H9 (cell line): ENCODE measurements at regions not wholly inside any gene's neighbourhood (a gene's known extent, or its start where the extent isn't known, plus 50 kb on each side); places are given as distances from the start of the nearest gene placed in this dataset.

Source experiments
- DNase-seq: peaks from one replicate; pipeline ENCODE4 v3.0.0-alpha.2; 2017
- H2AFZ ChIP-seq: one replicate; pipeline ENCODE4 v1.6.1; 2013; ENCODE audit warnings: mild to moderate bottlenecking, low read length, control low read depth, moderate library complexity
- H2AK5ac ChIP-seq: 2 replicates; pipeline ENCODE4 v1.6.1; 2013; ENCODE audit warnings: low read length, control low read depth, mixed read lengths; ENCODE audit not compliant: insufficient read length
- H2BK120ac ChIP-seq: one replicate; pipeline ENCODE4 v1.6.1; 2013; ENCODE audit warnings: low read depth, mild to moderate bottlenecking, low read length, control low read depth, inconsistent platforms; ENCODE audit not compliant: poor library complexity, severe bottlenecking
- H2BK12ac ChIP-seq: 2 replicates; pipeline ENCODE4 v1.6.1; 2013; ENCODE audit warnings: low read length, control low read depth, mixed read lengths, low read depth; ENCODE audit not compliant: insufficient read length
- H2BK15ac ChIP-seq: 2 replicates; pipeline ENCODE4 v1.6.1; 2013; ENCODE audit warnings: low read depth, low read length, control low read depth
- H2BK20ac ChIP-seq: one replicate; pipeline ENCODE4 v1.6.1; 2013; ENCODE audit warnings: low read depth, mild to moderate bottlenecking, low read length, control low read depth, inconsistent platforms; ENCODE audit not compliant: poor library complexity, severe bottlenecking
- H2BK5ac ChIP-seq: 2 replicates; pipeline ENCODE4 v1.6.1; 2013; ENCODE audit warnings: low read length, control low read depth, mixed read lengths; ENCODE audit not compliant: insufficient read length
- H3K14ac ChIP-seq: 2 replicates; pipeline ENCODE4 v1.6.1; 2013; ENCODE audit warnings: low read length, control low read depth; ENCODE audit not compliant: insufficient read depth
- H3K18ac ChIP-seq: 2 replicates; pipeline ENCODE4 v1.6.1; 2013; ENCODE audit warnings: low read depth, mild to moderate bottlenecking, mixed read lengths, low read length, control low read depth; ENCODE audit not compliant: insufficient read length
- H3K23ac ChIP-seq: 2 replicates; pipeline ENCODE4 v1.6.1; 2013; ENCODE audit warnings: low read length, control low read depth, mixed read lengths, low read depth; ENCODE audit not compliant: insufficient read length
- H3K23me2 ChIP-seq: 2 replicates; pipeline ENCODE4 v1.6.1; 2013; ENCODE audit warnings: low read depth, mild to moderate bottlenecking, mixed read lengths, low read length, control low read depth; ENCODE audit not compliant: insufficient read length, poor library complexity, severe bottlenecking
- H3K27ac ChIP-seq: 2 replicates; pipeline ENCODE4 v1.5.1; 2013; ENCODE audit warnings: low read length, control low read depth, mixed read lengths, low read depth; ENCODE audit not compliant: insufficient read length
- H3K27me3 ChIP-seq: 2 replicates; pipeline ENCODE4 v1.6.1; 2013; ENCODE audit warnings: low read length, control low read depth, inconsistent platforms; ENCODE audit not compliant: insufficient read depth
- H3K4ac ChIP-seq: 2 replicates; pipeline ENCODE4 v1.6.1; 2013; ENCODE audit warnings: low read depth, mild to moderate bottlenecking, control low read depth, inconsistent platforms, low read length, moderate library complexity
- H3K4me1 ChIP-seq: 2 replicates; pipeline ENCODE4 v1.6.1; 2013; ENCODE audit warnings: low read length, control low read depth, inconsistent platforms; ENCODE audit not compliant: insufficient read depth
- H3K4me2 ChIP-seq: 2 replicates; pipeline ENCODE4 v1.6.1; 2013; ENCODE audit warnings: low read length, control low read depth, mixed read lengths; ENCODE audit not compliant: insufficient read length, insufficient read depth
- H3K56ac ChIP-seq: 2 replicates; pipeline ENCODE4 v1.6.1; 2013; ENCODE audit warnings: low read depth, mild to moderate bottlenecking, mixed read lengths, low read length, control low read depth; ENCODE audit not compliant: insufficient read length
- H3K79me1 ChIP-seq: 2 replicates; pipeline ENCODE4 v1.6.1; 2013; ENCODE audit warnings: low read depth, mild to moderate bottlenecking, moderate library complexity, low read length, control low read depth, inconsistent platforms; ENCODE audit not compliant: insufficient read depth, poor library complexity, severe bottlenecking
- H3K79me2 ChIP-seq: 2 replicates; pipeline ENCODE4 v1.6.1; 2013; ENCODE audit warnings: low read length, control low read depth, inconsistent platforms; ENCODE audit not compliant: insufficient read depth
- H3K9ac ChIP-seq: 2 replicates; pipeline ENCODE4 v1.6.1; 2013; ENCODE audit warnings: low read length, control low read depth, mixed read lengths; ENCODE audit not compliant: insufficient read length; ENCODE audit errors: extremely low read depth
- H3K9me3 ChIP-seq: one replicate; pipeline ENCODE4 v1.6.1; 2013; ENCODE audit warnings: low read depth, low read length, inconsistent platforms; ENCODE audit not compliant: control insufficient read depth
- H3T11ph ChIP-seq: one replicate; pipeline ENCODE4 v1.6.1; 2013; ENCODE audit warnings: mild to moderate bottlenecking, low read length, control low read depth, inconsistent platforms
- H4K20me1 ChIP-seq: one replicate; pipeline ENCODE4 v1.6.1; 2013; ENCODE audit not compliant: control insufficient read depth, insufficient read length, insufficient read depth
- H4K5ac ChIP-seq: 2 replicates; pipeline ENCODE4 v1.6.1; 2013; ENCODE audit warnings: low read depth, mild to moderate bottlenecking, mixed read lengths, low read length, control low read depth; ENCODE audit not compliant: insufficient read length
- H4K8ac ChIP-seq: replicated peaks from 2 replicates; pipeline ENCODE4 v1.6.1; 2013; ENCODE audit warnings: low read length, control low read depth, mixed read lengths, low read depth; ENCODE audit not compliant: insufficient read length
- H4K91ac ChIP-seq: 2 replicates; pipeline ENCODE4 v1.6.1; 2013; ENCODE audit warnings: low read depth, mild to moderate bottlenecking, moderate library complexity, mixed read lengths, low read length, control low read depth; ENCODE audit not compliant: insufficient read length
- H3K27ac Mint-ChIP-seq, 3 experiments: 2 replicates in 2 of 3; 3 replicates in 1 of 3; pipeline ENCODE4 v1.8.0; 2020 to 2021; ENCODE audit warnings: mixed read lengths in 3 of 3, mild to moderate bottlenecking in 1 of 3, moderate library complexity in 1 of 3
- H3K27me3 Mint-ChIP-seq: 2 replicates; pipeline ENCODE4 v1.8.0; 2021; ENCODE audit warnings: low read depth, mild to moderate bottlenecking, moderate library complexity, mixed read lengths
- H3K36me3 Mint-ChIP-seq, 3 experiments: 2 replicates in 2 of 3; 3 replicates in 1 of 3; pipeline ENCODE4 v1.8.0; 2020 to 2021; ENCODE audit warnings: low read depth in 3 of 3, mixed read lengths in 3 of 3; ENCODE audit not compliant: insufficient read depth in 1 of 3
- H3K4me1 Mint-ChIP-seq, 2 experiments: 2 replicates each; pipeline ENCODE4 v1.8.0; 2020; ENCODE audit warnings: mixed read lengths in 2 of 2
- H3K4me3 Mint-ChIP-seq, 2 experiments: 2 replicates in 1 of 2; 3 replicates in 1 of 2; pipeline ENCODE4 v1.8.0; 2020 to 2021; ENCODE audit warnings: mild to moderate bottlenecking in 2 of 2, mixed read lengths in 2 of 2, moderate library complexity in 1 of 2
- H3K9me3 Mint-ChIP-seq, 2 experiments: 2 replicates in 1 of 2; 3 replicates in 1 of 2; pipeline ENCODE4 v1.8.0; 2020; ENCODE audit warnings: mild to moderate bottlenecking in 2 of 2, mixed read lengths in 2 of 2, moderate library complexity in 1 of 2
- CTCF ChIP-seq: fragments of 200-600 bp; sonication (generic); conservative IDR thresholded peaks from 3 replicates; pipeline ENCODE4 v1.8.0; 2021; ENCODE audit warnings: antibody characterized with exemption, mild to moderate bottlenecking
- WGBS: extraction: QIAGEN DNeasy Blood & Tissue Kit; methylation state at CpG from one replicate; pipeline ENCODE4 v1.1.7; 2013; ENCODE audit warnings: missing lambda C conversion rate, low lambda C conversion rate, mixed read lengths; ENCODE audit not compliant: insufficient read length; ENCODE audit errors: extremely low coverage; 5-methylcytosine and 5-hydroxymethylcytosine counted together

- no peak overlapping the region for H4K5ac ChIP-seq
- H3K9me3 ChIP-seq = no peaks in the 10 kb centered on the region
- H3K4ac ChIP-seq = no peak overlapping the region
- no peak overlapping the region for H3K9ac ChIP-seq
- H2BK20ac ChIP-seq = no peak overlapping the region
- no peak overlapping the region for H3K4me2 ChIP-seq
- no peaks in the 10 kb centered on the region for H3K23me2 ChIP-seq
- no peaks in the 10 kb centered on the region for H3K27me3 ChIP-seq
- H2BK120ac ChIP-seq = no peak overlapping the region
- Mint-ChIP-seq H3K36me3 (no peaks in the 10 kb centered on the region), H3K4me3 (no peak overlapping the region), H3K9me3 (no peaks in the 10 kb centered on the region), H3K4me1 (peaks cover 2 to 4% of the 10 kb centered on the region in 2 experiments; a peak in 3 of 4 replicates), H3K27me3 (no peaks in the 10 kb centered on the region), H3K27ac (no peak overlapping the region; a peak in 1 of 7 replicates)
- H3K79me2 ChIP-seq = no peaks in the 10 kb centered on the region
- H3T11ph ChIP-seq = no peak overlapping the region
- no peak overlapping the region for H2BK5ac ChIP-seq
- TF ChIP-seq CTCF = no peak
- H3K56ac ChIP-seq = no peak overlapping the region
- no peak overlapping the region for H3K27ac ChIP-seq
- H2AK5ac ChIP-seq = no peak overlapping the region
- no peaks in the 10 kb centered on the region for H4K20me1 ChIP-seq
- H3K79me1 ChIP-seq = no peaks in the 10 kb centered on the region
- H2BK15ac ChIP-seq = no peak overlapping the region
- no CpG with 5 or more reads among the region's 6 CpGs for WGBS
- DNase-seq = no peak
- H2BK12ac ChIP-seq = no peak overlapping the region
- no peak overlapping the region for H3K23ac ChIP-seq
- no peak overlapping the region for H4K91ac ChIP-seq
- no peak overlapping the region for H4K8ac ChIP-seq
- H3K4me1 ChIP-seq = no peaks in the 10 kb centered on the region
- H3K18ac ChIP-seq = no peak overlapping the region
- no peak overlapping the region for H3K14ac ChIP-seq
- no peak overlapping the region for H2AFZ ChIP-seq
Observed at GRCh38 chr2:211068108-211068780, 511.8 kb downstream of the CPS1 start.
